OCI-LY1 (cell line): ENCODE measurements at regions not wholly inside any gene's neighbourhood (a gene's known extent, or its start where the extent isn't known, plus 50 kb on each side); places are given as distances from the start of the nearest gene placed in this dataset.

Experiments used
- H2AFZ ChIP-seq: fragments of 200-600 bp; sonication (generic), shearing (Covaris generic); 2 replicates; pipeline ENCODE4 v1.6.0; 2014; ENCODE audit warnings: antibody characterized with exemption, mild to moderate bottlenecking, low read length
- H3F3A ChIP-seq: fragments of 200-600 bp; sonication (generic), shearing (Covaris generic); 2 replicates; pipeline ENCODE4 v1.6.0; 2014; ENCODE audit warnings: mild to moderate bottlenecking, antibody characterized with exemption, low read length, moderate library complexity; ENCODE audit not compliant: insufficient read depth
- H3K27ac ChIP-seq: fragments of 200-600 bp; sonication (generic); 2 replicates; pipeline ENCODE4 v1.5.1; 2014; ENCODE audit warnings: low read length, mixed run types, mild to moderate bottlenecking, low read depth; ENCODE audit not compliant: poor library complexity, severe bottlenecking
- H3K27me3 ChIP-seq: fragments of 200-600 bp; sonication (generic); 2 replicates; pipeline ENCODE4 v1.6.0; 2014; ENCODE audit warnings: antibody characterized with exemption, mild to moderate bottlenecking, low read length, moderate library complexity; ENCODE audit not compliant: insufficient read depth
- H3K36me3 ChIP-seq: fragments of 200-600 bp; sonication (generic); 2 replicates; pipeline ENCODE4 v1.6.1; 2014; ENCODE audit warnings: mild to moderate bottlenecking, antibody characterized with exemption, low read length, moderate library complexity, mixed read lengths; ENCODE audit not compliant: insufficient read depth
- H3K4me1 ChIP-seq: fragments of 200-600 bp; sonication (generic); 2 replicates; pipeline ENCODE4 v1.5.1; 2014; ENCODE audit warnings: mild to moderate bottlenecking, low read length, moderate library complexity; ENCODE audit not compliant: insufficient read depth, severe bottlenecking
- H3K4me2 ChIP-seq: fragments of 200-600 bp; sonication (generic), shearing (Covaris generic); 2 replicates; pipeline ENCODE4 v1.6.1; 2014; ENCODE audit warnings: low read length
- H3K4me3 ChIP-seq: fragments of 200-600 bp; sonication (generic); 2 replicates; pipeline ENCODE4 v1.5.1; 2014; ENCODE audit warnings: low read length, low read depth, mild to moderate bottlenecking, mixed read lengths; ENCODE audit not compliant: poor library complexity, severe bottlenecking
- H3K79me2 ChIP-seq: fragments of 200-600 bp; shearing (Covaris generic); 2 replicates; pipeline ENCODE4 v1.6.1; 2016; ENCODE audit warnings: mixed run types, low read length, mixed read lengths; ENCODE audit not compliant: insufficient read depth
- H3K9ac ChIP-seq: fragments of 200-600 bp; sonication (generic), shearing (Covaris generic); 2 replicates; pipeline ENCODE4 v1.6.1; 2014; ENCODE audit warnings: mild to moderate bottlenecking, low read length, mixed read lengths
- H3K9me2 ChIP-seq: fragments of 200-600 bp; sonication (generic), shearing (Covaris generic); 2 replicates; pipeline ENCODE4 v1.6.1; 2014; ENCODE audit warnings: low read depth, mild to moderate bottlenecking, low read length, mixed read lengths
- H3K9me3 ChIP-seq: fragments of 200-600 bp; shearing (Covaris generic); 2 replicates; pipeline ENCODE4 v1.6.1; 2014; ENCODE audit warnings: low read length, mixed read lengths
- H4K20me1 ChIP-seq: fragments of 200-600 bp; sonication (generic), shearing (Covaris generic); 2 replicates; pipeline ENCODE4 v1.6.0; 2016; ENCODE audit warnings: mild to moderate bottlenecking, low read length; ENCODE audit not compliant: insufficient read depth
- EZH2 ChIP-seq: fragments of 200-600 bp; sonication (generic), shearing (Covaris generic); IDR thresholded peaks from 2 replicates; pipeline ENCODE4 v1.8.0; 2017; ENCODE audit warnings: borderline replicate concordance, mixed run types, mild to moderate bottlenecking, antibody characterized with exemption, low read length, moderate library complexity, mixed read lengths
- TF ChIP-seq, protein P1 (sequence below): fragments of 200-600 bp; sonication (generic), shearing (Covaris generic); IDR thresholded peaks from 2 replicates; pipeline ENCODE4 v1.5.1; 2017; ENCODE audit warnings: mild to moderate bottlenecking, antibody characterized with exemption, low read length, moderate library complexity, mixed read lengths

DNA sequence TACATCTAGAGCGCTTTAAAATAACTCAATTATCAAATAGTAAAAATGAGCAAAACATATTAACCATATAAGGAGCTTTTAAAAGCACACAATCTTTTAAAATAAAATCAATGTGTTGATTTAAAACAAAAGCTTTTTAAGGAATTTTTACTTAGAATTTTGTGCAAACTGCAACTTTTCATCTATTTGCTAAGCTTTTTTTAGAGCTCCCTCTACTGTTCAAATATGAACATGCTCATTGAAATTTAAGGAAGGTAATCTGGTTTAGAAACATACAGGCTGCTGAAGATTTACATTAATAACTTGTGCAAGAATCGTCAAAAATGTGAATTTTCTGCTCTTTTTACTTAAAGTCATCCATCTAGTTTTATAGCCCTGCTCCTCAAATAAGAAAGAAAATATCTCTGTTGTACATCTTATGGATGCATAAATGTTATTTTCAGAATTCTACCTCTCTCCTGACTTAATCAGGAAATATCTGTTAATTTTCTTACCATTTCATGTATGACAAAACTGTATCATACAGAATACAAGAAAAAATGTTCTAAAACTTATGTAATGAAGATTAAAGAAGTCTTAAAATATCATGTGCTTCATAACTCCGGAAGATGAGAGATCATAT is 469.4 kb upstream of the ROBO2 start:
- Histone ChIP-seq H3K27me3 (no peaks in the 10 kb centered on the region), H3K9me2 (no peaks in the 10 kb centered on the region), H3K27ac (no peak overlapping the region)

DNA sequence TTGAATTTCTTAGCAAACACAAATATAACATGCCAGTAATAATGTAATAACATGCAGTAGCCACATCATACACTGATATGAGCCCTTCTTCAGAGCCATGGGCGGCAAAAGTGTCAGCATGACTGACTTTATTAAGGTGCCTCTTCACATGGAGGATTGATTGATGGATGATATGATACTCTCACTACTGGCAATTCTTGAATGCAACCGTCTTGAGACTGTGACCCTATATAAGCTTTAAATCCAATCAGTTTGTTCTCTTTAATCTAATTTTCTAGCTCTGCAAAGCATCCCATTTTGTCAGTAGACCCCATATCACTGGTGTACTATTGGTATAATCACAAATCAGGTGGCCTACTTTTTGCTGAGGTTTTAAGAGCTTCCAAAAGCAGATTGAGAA is 463.7 kb upstream of the ROBO2 start:
- TF ChIP-seq EZH2, result no peak
- TF ChIP-seq, protein P1, sequence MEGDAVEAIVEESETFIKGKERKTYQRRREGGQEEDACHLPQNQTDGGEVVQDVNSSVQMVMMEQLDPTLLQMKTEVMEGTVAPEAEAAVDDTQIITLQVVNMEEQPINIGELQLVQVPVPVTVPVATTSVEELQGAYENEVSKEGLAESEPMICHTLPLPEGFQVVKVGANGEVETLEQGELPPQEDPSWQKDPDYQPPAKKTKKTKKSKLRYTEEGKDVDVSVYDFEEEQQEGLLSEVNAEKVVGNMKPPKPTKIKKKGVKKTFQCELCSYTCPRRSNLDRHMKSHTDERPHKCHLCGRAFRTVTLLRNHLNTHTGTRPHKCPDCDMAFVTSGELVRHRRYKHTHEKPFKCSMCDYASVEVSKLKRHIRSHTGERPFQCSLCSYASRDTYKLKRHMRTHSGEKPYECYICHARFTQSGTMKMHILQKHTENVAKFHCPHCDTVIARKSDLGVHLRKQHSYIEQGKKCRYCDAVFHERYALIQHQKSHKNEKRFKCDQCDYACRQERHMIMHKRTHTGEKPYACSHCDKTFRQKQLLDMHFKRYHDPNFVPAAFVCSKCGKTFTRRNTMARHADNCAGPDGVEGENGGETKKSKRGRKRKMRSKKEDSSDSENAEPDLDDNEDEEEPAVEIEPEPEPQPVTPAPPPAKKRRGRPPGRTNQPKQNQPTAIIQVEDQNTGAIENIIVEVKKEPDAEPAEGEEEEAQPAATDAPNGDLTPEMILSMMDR, result no peak
- Histone ChIP-seq H3K79me2 (no peaks in the 10 kb centered on the region), H3F3A (peaks cover 3% of the 10 kb centered on the region; the same call in 1 of the 2 replicates), H2AFZ (no peak overlapping the region), H3K9me2 (no peaks in the 10 kb centered on the region), H3K9ac (no peak overlapping the region), H3K4me2 (no peak overlapping the region), H3K4me1 (no peaks in the 10 kb centered on the region), H4K20me1 (no peaks in the 10 kb centered on the region), H3K27me3 (no peaks in the 10 kb centered on the region), H3K9me3 (no peaks in the 10 kb centered on the region), H3K27ac (no peak overlapping the region), H3K36me3 (no peaks in the 10 kb centered on the region), H3K4me3 (no peak overlapping the region)

More for the DNA sequence above, 469.4 kb upstream of the ROBO2 start:
- Histone ChIP-seq H3K9ac (no peak overlapping the region), H3K9me3 (no peaks in the 10 kb centered on the region), H3F3A (peaks cover 1% of the 10 kb centered on the region; the same call in 1 of the 2 replicates), H3K4me3 (no peak overlapping the region), H3K4me1 (no peaks in the 10 kb centered on the region), H4K20me1 (no peaks in the 10 kb centered on the region), H3K79me2 (no peaks in the 10 kb centered on the region), H3K36me3 (no peaks in the 10 kb centered on the region), H2AFZ (no peak overlapping the region), H3K4me2 (no peak overlapping the region)
- no peak for TF ChIP-seq EZH2
- TF ChIP-seq, protein P1, result peak; percentile 73

DNA sequence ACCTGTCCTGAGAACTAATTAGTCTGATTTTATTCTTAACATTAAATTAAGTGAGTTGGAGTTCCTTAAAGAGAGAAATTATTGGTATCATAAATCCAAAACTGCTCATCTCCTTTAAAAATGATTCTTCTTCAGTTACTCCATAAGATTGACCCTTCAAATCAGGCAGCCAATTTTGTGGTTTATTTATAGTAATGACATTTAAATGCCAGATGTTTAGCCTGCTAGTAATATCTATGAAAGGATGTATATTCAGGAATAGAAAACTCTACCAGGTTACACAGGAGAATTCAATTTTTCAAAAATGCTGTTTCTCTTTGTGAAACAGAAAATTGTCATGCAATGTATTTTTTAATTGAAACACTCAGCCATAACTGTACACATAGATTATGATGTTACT is 457.8 kb upstream of the ROBO2 start:
- H3K79me2 ChIP-seq, result no peaks in the 10 kb centered on the region
- H3K27ac ChIP-seq, result no peak overlapping the region
- no peaks in the 10 kb centered on the region for H3K36me3 ChIP-seq
- no peaks in the 10 kb centered on the region for H3K4me1 ChIP-seq
- no peak overlapping the region for H2AFZ ChIP-seq
- H3K9me2 ChIP-seq, result no peaks in the 10 kb centered on the region
- H3K4me3 ChIP-seq, result no peak overlapping the region
- no peak overlapping the region for H3K4me2 ChIP-seq
- no peaks in the 10 kb centered on the region for H3F3A ChIP-seq
- no peak overlapping the region for H3K9ac ChIP-seq
- no peaks in the 10 kb centered on the region for H3K9me3 ChIP-seq
- TF ChIP-seq EZH2, result no peak
- TF ChIP-seq, protein P1, result no peak
- H4K20me1 ChIP-seq, result no peaks in the 10 kb centered on the region
- H3K27me3 ChIP-seq, result no peaks in the 10 kb centered on the region
